ENCODE measurements at regions not wholly inside any gene's neighbourhood (a gene's known extent, or its start where the extent isn't known, plus 50 kb on each side); places are given as distances from the start of the nearest gene placed in this dataset.

- H3K27ac ChIP-seq (ENCODE audit: low read length): no peak overlapping the region
- H3K4me1 ChIP-seq (ENCODE audit: low read length): no peaks in the 10 kb centered on the region
- no peak overlapping the region for H2AFZ ChIP-seq (ENCODE audit: low read depth, low read length)
- no peaks in the 10 kb centered on the region for H3K79me2 ChIP-seq (ENCODE audit: low read length)
- H3K27me3 ChIP-seq (ENCODE audit: low read depth, low read length): peaks cover 11% of the 10 kb centered on the region; the same call in 1 of the 2 replicates
- H3K4me3 ChIP-seq (ENCODE audit: low read length): no peak overlapping the region
- no peaks in the 10 kb centered on the region for H4K20me1 ChIP-seq (ENCODE audit: insufficient read depth, low read length)
- H3K9me3 ChIP-seq (ENCODE audit: insufficient read depth, low read length): no peaks in the 10 kb centered on the region
- TF ChIP-seq EZH2phosphoT487 (IDR thresholded peaks at IDR 0.05; ENCODE audit: low read depth) (no peak), CTCF (IDR thresholded peaks at IDR 0.05; ENCODE audit: low read depth, low read length) (no peak)
- no peak overlapping the region for H3K4me2 ChIP-seq (ENCODE audit: low read length)
- no peaks in the 10 kb centered on the region for H3K36me3 ChIP-seq (replicated peaks; ENCODE audit: low read depth, low read length)
- no peak overlapping the region for H3K9ac ChIP-seq (ENCODE audit: low read length)
Measured at GRCh38 chr2:133986081-133986837, 267.6 kb upstream of the MGAT5 start.

GRCh38 chr2:133986881-133987795 is 266.7 kb upstream of the MGAT5 start:
- Histone ChIP-seq H3K9ac (ENCODE audit: low read length) (no peak overlapping the region), H3K79me2 (ENCODE audit: low read length) (no peaks in the 10 kb centered on the region), H3K27ac (ENCODE audit: low read length) (no peak overlapping the region), H3K27me3 (ENCODE audit: low read depth, low read length) (peaks cover 11% of the 10 kb centered on the region; the same call in 1 of the 2 replicates), H3K9me3 (ENCODE audit: insufficient read depth, low read length) (no peaks in the 10 kb centered on the region), H3K4me3 (ENCODE audit: low read length) (no peak overlapping the region), H3K4me1 (ENCODE audit: low read length) (no peaks in the 10 kb centered on the region), H3K36me3 (replicated peaks; ENCODE audit: low read depth, low read length) (no peaks in the 10 kb centered on the region), H2AFZ (ENCODE audit: low read depth, low read length) (no peak overlapping the region), H4K20me1 (ENCODE audit: insufficient read depth, low read length) (no peaks in the 10 kb centered on the region), H3K4me2 (ENCODE audit: low read length) (no peak overlapping the region)
- TF ChIP-seq EZH2phosphoT487 (IDR thresholded peaks at IDR 0.05; ENCODE audit: low read depth): no peak
- TF ChIP-seq CTCF (IDR thresholded peaks at IDR 0.05; ENCODE audit: low read depth, low read length): no peak

GRCh38 chr2:133988316-133988891 is 265.5 kb upstream of the MGAT5 start:
- Histone ChIP-seq H3K27me3 (ENCODE audit: low read depth, low read length) (peaks cover 11% of the 10 kb centered on the region; the same call in 1 of the 2 replicates), H4K20me1 (ENCODE audit: insufficient read depth, low read length) (no peaks in the 10 kb centered on the region), H3K9me3 (ENCODE audit: insufficient read depth, low read length) (no peaks in the 10 kb centered on the region), H3K9ac (ENCODE audit: low read length) (no peak overlapping the region), H3K4me2 (ENCODE audit: low read length) (no peak overlapping the region), H3K36me3 (replicated peaks; ENCODE audit: low read depth, low read length) (no peaks in the 10 kb centered on the region), H3K79me2 (ENCODE audit: low read length) (no peaks in the 10 kb centered on the region), H3K4me3 (ENCODE audit: low read length) (no peak overlapping the region), H3K27ac (ENCODE audit: low read length) (no peak overlapping the region), H3K4me1 (ENCODE audit: low read length) (no peaks in the 10 kb centered on the region), H2AFZ (ENCODE audit: low read depth, low read length) (no peak overlapping the region)
- TF ChIP-seq EZH2phosphoT487 (IDR thresholded peaks at IDR 0.05; ENCODE audit: low read depth) (no peak), CTCF (IDR thresholded peaks at IDR 0.05; ENCODE audit: low read depth, low read length) (no peak)

All from OCI-LY3 (cell line).